ENCODE measurements at regions not wholly inside any gene's neighbourhood (a gene's known extent, or its start where the extent isn't known, plus 50 kb on each side); places are given as distances from the start of the nearest gene placed in this dataset.
"Not testable (repeated sequence)": the region's sequence is repeated elsewhere in the genome, so short reads cannot be mapped to it uniquely, and the experiment has no call there.

DNA sequence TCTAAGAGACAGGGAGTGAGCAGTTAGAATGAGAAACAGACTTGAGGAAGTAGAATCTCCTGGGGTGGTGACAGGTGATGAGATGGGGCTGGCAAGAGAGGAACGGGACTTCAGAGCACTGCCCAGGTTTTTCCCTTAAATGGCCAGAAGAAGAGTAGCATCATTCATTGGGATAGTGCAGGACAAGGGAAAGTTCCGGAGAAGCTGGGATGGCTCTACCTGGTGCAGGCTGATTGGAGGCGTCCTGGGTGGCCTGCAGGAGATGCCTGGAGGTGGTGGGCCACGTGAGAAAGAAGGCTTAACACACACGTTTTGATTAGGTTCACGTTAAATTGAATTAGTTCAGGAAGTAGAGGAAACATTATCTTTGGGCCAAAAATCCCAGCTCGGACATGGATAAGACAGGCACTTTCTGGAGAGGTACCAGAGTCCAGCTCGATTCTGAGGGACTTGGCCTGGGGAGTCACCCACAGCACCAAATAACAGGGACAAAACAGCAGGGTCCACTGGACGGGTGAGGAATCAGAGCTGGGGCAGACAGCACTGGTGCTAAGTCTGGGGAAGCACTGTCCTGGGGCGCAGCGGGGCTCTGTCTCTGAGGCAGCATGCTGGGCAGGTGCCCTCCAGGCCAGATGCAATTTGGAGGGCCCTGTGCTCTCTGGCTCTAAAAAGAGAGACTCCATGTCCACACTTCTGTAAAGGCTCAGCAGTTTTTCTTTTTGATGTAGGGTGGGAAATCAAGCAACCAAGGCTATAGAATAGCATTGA lies 512.3 kb upstream of the RAB6C start:
- DNase-seq (ENCODE audit: low spot score) = no peak

DNA sequence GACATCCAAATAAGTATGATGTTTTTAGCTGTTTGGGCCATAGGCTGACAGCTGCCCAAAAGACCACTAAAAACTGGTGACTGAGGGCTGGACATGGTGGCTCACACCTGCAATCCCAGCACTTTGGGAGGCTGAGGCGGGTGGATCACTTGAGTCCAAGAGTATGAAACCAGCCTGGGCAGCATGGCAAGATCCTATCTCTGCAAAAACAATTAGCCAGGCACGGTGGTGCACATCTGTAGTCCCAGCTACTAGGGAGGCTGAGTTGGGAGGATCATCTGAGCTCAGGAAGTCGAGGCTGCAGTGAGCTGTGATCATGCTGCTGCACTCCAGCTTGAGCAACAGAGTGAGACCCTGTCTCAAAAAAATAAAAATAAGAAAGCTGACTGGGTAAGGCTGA lies 511.5 kb upstream of the RAB6C start:
- no peak for DNase-seq (ENCODE audit: low spot score)

DNA sequence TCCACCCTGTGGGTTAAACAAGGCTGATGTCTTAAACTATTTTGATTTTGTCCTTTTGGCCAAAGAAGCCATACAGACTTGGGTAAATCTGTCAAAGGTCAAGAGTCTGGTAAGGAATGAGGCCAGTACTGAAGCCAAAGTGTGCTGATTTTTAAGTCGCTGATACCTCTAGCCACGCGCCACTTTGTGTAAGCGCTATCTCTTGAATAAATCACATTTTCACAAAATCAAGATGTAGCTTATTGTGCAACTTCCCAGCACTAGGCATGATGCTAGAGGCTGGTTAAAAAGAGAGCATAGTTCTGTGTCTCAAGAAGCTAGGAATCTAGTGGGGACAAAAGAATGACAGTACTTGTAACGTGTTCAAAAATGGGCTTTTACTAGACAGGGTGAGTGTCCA lies 510.6 kb upstream of the RAB6C start:
- DNase-seq (ENCODE audit: low spot score) = no peak

DNA sequence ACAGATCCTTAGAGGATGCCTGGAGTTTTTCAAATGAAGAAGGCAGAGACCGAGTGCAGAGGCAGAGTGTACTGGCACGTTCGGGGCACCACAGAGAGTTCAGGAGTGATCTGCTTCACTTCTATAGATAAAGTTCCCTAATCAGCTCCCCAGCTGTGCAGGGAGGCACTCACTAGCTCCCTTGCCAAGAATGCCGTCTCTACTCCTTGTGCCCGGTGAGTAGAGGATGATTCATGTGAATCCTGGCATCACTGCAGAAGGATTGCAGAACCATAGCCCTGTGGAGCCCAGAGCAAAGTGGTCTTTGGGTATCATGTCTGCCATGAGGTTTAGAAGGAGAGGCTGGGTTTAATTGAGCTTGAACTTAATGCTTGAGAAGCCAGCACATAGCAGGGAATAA lies 510.1 kb upstream of the RAB6C start:
- no peak for DNase-seq (ENCODE audit: low spot score)

- no peak for DNase-seq (ENCODE audit: low spot score)
Observed at GRCh38 chr2:129469871-129470270, 509.6 kb upstream of the RAB6C start.

GRCh38 chr2:129478902-129479517 lies 500.5 kb upstream of the RAB6C start:
- no peak for DNase-seq (ENCODE audit: low spot score)

- DNase-seq (ENCODE audit: low spot score) = no peak
Observed at GRCh38 chr2:129479892-129480291, 499.6 kb upstream of the RAB6C start.

DNA sequence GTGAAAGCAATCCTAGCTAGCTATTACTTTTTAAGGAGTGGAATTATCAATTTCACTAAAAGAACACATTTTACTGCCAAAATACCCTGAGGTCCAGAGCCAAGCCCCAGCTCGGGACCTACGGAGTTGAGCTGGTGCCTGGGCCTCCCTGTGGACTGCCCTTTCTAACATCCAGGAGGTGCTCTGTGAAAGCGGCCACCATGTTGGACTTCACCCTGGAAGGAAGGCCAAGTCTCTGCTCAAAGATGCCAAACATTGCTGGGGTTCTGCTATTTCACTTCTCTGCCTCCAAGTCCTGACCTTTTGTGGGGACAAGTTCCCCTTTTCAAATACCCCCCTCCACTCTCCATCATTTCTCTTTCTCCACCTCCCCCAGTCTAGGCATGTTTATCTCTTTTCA lies 498.7 kb upstream of the RAB6C start:
- no peak for DNase-seq (ENCODE audit: low spot score)

GRCh38 chr2:129481306-129482219 lies 497.9 kb upstream of the RAB6C start:
- no peak for DNase-seq (ENCODE audit: low spot score)

DNA sequence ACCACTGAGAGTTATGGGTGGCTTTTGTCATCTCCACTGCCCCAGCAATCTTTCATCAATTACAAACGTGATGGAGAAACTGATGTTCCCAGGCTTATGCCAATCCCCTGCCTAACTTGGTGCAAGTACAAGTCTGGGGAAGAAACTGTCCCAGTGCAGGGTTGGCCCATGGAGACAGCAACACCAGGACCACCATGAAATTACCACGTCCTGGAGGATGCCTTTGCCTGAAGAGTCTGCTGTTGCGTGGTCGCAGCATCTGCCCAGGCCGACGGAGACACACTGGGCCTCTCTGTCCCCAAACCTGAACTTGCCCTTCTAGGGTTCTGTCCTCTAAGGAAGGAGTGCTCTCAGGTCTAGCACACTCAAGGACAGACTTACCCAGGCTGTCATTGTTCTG lies 496.8 kb upstream of the RAB6C start:
- no peak for DNase-seq (ENCODE audit: low spot score)

DNA sequence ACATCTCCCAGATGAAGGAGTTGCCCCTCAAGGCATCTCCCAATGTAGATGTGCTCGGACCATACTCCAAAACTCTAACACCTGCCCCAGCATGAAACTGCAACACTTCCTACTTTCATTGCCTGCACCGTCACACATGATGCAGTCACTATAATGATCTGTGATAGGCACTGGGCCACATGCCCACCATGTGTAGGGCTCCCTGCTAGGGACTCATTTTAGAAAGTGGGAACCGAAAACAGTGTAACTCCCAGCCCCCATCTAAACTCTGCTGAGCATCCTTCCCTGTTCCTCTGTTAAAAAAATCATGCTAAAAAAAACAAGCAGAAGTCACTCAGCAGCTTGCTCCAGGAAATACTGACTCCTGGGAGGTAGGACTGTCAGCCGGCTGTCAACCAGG lies 496.1 kb upstream of the RAB6C start:
- DNase-seq (ENCODE audit: low spot score) = no peak

DNA sequence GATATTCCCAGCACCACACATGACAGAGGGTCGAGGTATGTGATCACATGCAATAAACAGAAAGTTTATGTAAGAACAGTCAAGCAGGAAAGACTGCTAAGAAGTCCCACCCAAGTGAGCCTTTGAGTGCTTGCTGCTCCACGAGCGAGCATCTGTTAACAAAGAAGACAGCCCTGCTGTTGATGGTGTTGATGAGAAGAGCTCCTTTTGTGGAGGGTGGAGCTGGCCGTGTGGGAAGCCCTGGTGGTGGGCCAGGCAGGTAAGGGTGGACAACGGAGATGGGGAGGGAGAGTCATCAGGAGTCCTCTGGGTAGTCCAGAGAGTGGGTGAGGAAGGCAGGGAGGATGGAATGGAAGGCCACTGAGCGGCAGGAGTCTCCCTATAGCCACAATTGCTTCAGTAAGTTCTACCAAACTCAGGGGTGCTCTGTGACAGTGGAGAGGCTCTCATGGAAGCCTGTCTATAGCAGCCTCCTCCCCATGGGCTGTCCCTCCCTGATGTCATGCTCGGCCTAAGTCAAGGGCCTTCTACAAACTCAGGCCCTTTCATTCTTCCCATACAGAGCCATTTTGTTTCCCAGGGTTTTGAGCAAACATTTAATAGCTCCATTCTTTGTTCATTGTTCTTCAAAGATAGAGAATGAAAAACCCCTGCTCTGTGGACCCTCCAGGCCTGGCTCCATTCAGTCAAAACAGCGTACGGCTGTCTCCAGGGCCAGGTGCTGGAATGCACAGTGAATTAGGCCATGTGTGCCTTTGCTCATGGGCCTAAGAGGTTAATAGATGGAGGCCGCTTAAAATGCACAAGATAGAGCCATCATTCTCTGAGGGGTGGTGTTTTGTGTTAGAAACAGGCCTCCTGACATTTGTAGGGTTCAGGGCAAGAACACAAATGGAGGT lies 494.2 kb upstream of the RAB6C start:
- DNase-seq (ENCODE audit: low spot score) = no peak

DNA sequence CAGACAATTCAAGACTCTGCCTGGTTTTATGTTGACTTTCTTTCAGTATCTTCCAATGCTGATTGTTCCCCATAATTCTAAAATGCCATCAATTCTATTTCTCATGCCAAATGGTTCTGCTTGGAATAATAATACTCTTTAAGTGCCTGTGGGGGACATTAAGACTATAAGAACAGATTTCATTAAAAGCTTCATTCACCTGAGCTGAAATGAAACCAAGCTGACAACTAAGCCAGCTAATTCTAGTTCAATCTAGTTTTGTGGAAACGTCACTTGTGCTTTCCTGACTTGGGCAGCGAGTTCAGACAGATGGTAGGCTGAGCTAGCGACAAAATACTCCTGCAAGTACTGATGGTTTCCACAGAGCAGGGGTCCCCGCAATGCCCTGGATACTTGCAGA lies 491.1 kb upstream of the RAB6C start:
- no peak for DNase-seq (ENCODE audit: low spot score)

GRCh38 chr2:129490641-129491040 lies 488.8 kb upstream of the RAB6C start:
- DNase-seq (ENCODE audit: low spot score) = no peak

DNA sequence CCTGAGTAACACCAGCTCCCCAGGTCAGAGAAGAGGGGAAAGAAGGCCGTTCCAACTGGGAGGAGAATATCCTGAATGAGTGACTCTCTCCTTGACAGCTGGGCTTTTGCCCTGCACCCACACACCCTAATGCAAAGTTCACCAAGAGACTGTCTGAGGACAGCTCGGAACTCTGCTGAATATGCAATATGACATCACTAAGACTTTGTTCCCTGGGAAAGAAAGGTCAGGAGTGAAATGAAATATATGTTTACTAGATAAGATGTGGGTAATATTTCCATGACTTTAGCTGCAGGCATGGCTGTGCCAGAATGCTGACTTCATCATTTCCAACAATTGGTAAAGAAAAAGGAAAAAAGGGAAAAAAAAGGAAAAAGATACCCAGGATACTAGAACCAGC lies 488.2 kb upstream of the RAB6C start:
- DNase-seq (ENCODE audit: low spot score) = no peak

DNA sequence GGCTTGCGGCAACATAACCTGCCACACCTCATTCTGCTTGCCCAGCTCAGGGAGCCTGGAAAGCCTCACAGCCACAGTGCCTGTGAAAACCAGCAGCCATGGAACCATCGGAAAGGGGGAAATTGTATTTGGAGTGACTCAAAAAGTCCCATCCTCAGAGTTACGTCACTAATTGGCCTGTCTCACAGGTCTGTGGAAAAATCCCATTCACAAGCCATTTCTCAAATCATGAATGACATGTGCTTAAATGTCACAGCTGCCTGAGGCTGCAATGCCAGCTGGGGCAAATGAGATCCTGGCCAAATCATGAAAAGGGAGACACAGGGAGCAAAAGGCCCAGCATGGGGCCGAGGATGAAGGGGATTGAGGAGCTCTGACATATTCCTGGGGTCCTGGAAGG lies 486.9 kb upstream of the RAB6C start:
- no peak for DNase-seq (ENCODE audit: low spot score)

- DNase-seq (ENCODE audit: low spot score) = no peak
Observed at GRCh38 chr2:129499747-129500146, 479.7 kb upstream of the RAB6C start.

DNA sequence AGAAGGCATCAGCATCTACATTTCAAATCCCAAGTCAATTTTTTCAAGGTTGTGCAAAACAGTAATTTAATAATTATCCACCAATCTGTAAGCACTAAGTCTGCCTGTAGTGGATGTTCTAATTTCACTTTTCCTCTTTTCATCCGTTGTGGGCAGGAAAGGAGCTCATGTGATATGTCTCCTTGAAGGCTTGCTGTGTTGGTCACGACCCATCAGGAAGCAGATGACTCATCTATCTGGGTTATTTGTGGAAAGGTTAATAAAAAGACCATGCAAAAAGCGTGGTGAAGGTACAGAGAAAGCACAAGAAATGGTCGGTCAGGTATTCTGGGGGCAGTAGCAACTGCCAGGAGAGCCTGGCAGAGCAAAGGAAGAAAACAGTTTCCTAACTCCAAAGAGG lies 476.7 kb upstream of the RAB6C start:
- peak; percentile 26 for DNase-seq (ENCODE audit: low spot score)

DNA sequence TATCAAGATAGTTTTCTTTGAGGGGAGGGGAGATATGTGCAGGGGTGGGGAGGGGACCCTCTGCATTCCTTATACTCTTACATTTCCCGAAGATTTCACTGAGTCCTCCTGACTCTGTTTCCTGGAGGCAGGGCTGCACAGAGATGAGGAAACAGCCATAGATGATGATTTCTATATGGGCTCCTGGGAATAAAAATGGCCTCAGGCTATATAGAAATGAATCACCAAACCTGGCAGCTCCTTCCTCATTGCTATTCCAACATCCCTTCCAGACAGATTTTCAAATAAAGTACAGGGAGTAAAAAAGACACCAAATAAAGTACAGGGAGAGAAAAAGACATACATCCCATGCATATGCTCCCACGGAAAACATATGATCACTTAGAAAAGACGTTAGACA lies 474.8 kb upstream of the RAB6C start:
- DNase-seq (ENCODE audit: low spot score) = no peak

- no peak for DNase-seq (ENCODE audit: low spot score)
Observed at GRCh38 chr2:129518937-129519336, 460.5 kb upstream of the RAB6C start.

- not testable (repeated sequence) for DNase-seq (ENCODE audit: low spot score)
Observed at GRCh38 chr2:129532158-129532557, 447.3 kb upstream of the RAB6C start.

DNA sequence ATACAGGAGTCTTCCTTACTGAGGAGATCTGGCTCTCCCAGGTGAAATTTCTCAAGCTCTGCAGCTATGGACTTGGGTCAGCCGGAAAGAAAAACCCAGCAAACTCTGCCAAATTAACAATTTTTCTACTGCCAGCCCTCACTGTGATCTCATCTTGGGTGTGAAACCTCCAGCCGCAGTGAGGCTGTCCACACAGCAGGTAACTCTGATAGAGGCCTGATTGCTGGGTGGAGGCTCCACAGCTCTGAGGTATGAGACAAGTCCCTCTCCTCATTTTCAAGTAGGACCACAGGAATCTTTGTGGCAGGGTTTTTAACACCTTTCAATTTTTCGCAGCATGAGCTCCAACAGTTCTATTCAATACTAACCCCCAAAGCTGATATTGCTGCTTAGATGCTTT lies 430.6 kb upstream of the RAB6C start:
- no peak for DNase-seq (ENCODE audit: low spot score)
